K562 (cell line): ENCODE measurements at regions not wholly inside any gene's neighbourhood (a gene's known extent, or its start where the extent isn't known, plus 50 kb on each side); places are given as distances from the start of the nearest gene placed in this dataset.

Source experiments
- BMI1 ChIP-seq: fragments of 150-350 bp; IDR thresholded peaks from 2 replicates; pipeline ENCODE4 v1.6.1; 2014; ENCODE audit warnings: low read length
- CHD7 ChIP-seq: fragments of 200-600 bp; sonication (generic); IDR thresholded peaks from one replicate; pipeline ENCODE4 v1.6.1; 2012; ENCODE audit warnings: mild to moderate bottlenecking, low read depth, low read length, inconsistent platforms
- GATA2 ChIP-seq: sonication (generic); formaldehyde crosslinking; IDR thresholded peaks from 2 replicates; pipeline ENCODE4 v1.4.0; 2020; ENCODE audit warnings: mild to moderate bottlenecking, missing genetic modification reagents
- KHSRP ChIP-seq: fragments of 450-650 bp; IDR thresholded peaks from 2 replicates; pipeline ENCODE4 v1.6.1; 2017
- LEF1 ChIP-seq: fragments of 450-650 bp; IDR thresholded peaks from 2 replicates; pipeline ENCODE4 v1.6.1; 2016; ENCODE audit warnings: mild to moderate bottlenecking
- MYNN ChIP-seq, 2 experiments: sonication (generic); formaldehyde crosslinking in 1 of 2; IDR thresholded peaks; 2 replicates each; pipeline versions ENCODE4 v1.5.0 to v1.6.1; 2016 to 2020; ENCODE audit warnings: antibody characterized with exemption in 1 of 2, missing genetic modification reagents in 1 of 2
- NONO ChIP-seq, 2 experiments: fragments of 200-400 bp in 1 of 2; fragments of 450-650 bp in 1 of 2; formaldehyde crosslinking in 1 of 2; IDR thresholded peaks; 2 replicates each; pipeline ENCODE4 v1.6.1; 2017; ENCODE audit warnings: low read depth in 2 of 2, mild to moderate bottlenecking in 2 of 2, moderate library complexity in 2 of 2, low read length in 1 of 2
- SIX5 ChIP-seq, 2 experiments: IDR thresholded peaks; 2 replicates each; pipeline ENCODE4 v1.6.1; 2011; ENCODE audit warnings: low read length in 2 of 2, borderline replicate concordance in 1 of 2, low read depth in 1 of 2, mild to moderate bottlenecking in 1 of 2, moderate library complexity in 1 of 2; ENCODE audit not compliant: insufficient read depth in 1 of 2
- SMARCE1 ChIP-seq: fragments of 450-650 bp; IDR thresholded peaks from 2 replicates; pipeline ENCODE4 v1.7.1; 2016; ENCODE audit warnings: mild to moderate bottlenecking
- TBL1XR1 ChIP-seq, 2 experiments: IDR thresholded peaks; 2 replicates each; pipeline ENCODE4 v1.6.1; 2012; ENCODE audit warnings: improper control_type of control experiment in 2 of 2, low read length in 2 of 2, mild to moderate bottlenecking in 1 of 2
- ZNF12 ChIP-seq: sonication (generic); formaldehyde crosslinking; IDR thresholded peaks from 2 replicates; pipeline ENCODE4 v1.4.0; 2020; ENCODE audit warnings: mild to moderate bottlenecking, missing genetic modification reagents
- ZNF324 ChIP-seq: fragments of 250-450 bp; sonication (Bioruptor Pico); IDR thresholded peaks from 2 replicates; pipeline ENCODE4 v1.4.0; 2020; ENCODE audit warnings: mild to moderate bottlenecking
- ZNF347 ChIP-seq: fragments of 450-650 bp; formaldehyde crosslinking; IDR thresholded peaks from 2 replicates; pipeline ENCODE4 v1.4.0; 2020; ENCODE audit warnings: low read depth, mild to moderate bottlenecking, moderate library complexity
- ZNF512 ChIP-seq: IDR thresholded peaks from 2 replicates; pipeline ENCODE4 v1.6.1; 2016; ENCODE audit warnings: missing genetic modification characterization, missing compliant biosample characterization
- ZNF644 ChIP-seq: fragments of 200-800 bp; sonication (Bioruptor generic); IDR thresholded peaks from 2 replicates; pipeline ENCODE4 v1.6.1; 2016; ENCODE audit warnings: low read depth, missing genetic modification characterization, missing compliant biosample characterization

GRCh38 chr14:98477935-98478334 is 794.1 kb downstream of the BCL11B start (continued):
- TF ChIP-seq CHD7 (no peak), ZNF512 (tag) (no peak), GATA2 (no peak), MYNN (IDR thresholded peaks at IDR 0.05) (no peak), MYNN (CRISPR knock-in tag; IDR thresholded peaks at IDR 0.05) (no peak), LEF1 (no peak), ZNF324 (CRISPR knock-in tag) (no peak), KHSRP (no peak), ZNF644 (tag) (no peak), BMI1 (no peak), ZNF12 (CRISPR knock-in tag) (no peak), SIX5 (IDR thresholded peaks at IDR 0.05; ENCODE audit: borderline replicate concordance in 1 of 2, insufficient read depth in 1 of 2, low read depth in 1 of 2, low read length in 2 of 2) (no peak), NONO (IDR thresholded peaks at IDR 0.05; ENCODE audit: low read depth in 2 of 2, low read length in 1 of 2) (no peak), TBL1XR1 (IDR thresholded peaks at IDR 0.05; ENCODE audit: low read length in 2 of 2) (no peak), ZNF347 (CRISPR knock-in tag) (no peak), SMARCE1 (no peak)
